MM.1S (cell line): ENCODE measurements at regions not wholly inside any gene's neighbourhood (a gene's known extent, or its start where the extent isn't known, plus 50 kb on each side); places are given as distances from the start of the nearest gene placed in this dataset.

ENCODE experiments used
- DNase-seq: peaks from one replicate; pipeline ENCODE4 v3.0.0-alpha.2; 2015
- H2AFZ ChIP-seq: fragments of 300-600 bp; sonication (generic); 2 replicates; pipeline ENCODE4 v1.6.0; 2016; ENCODE audit warnings: antibody characterized with exemption, low read length
- H3F3A ChIP-seq: fragments of 300-600 bp; sonication (generic); 2 replicates; pipeline ENCODE4 v1.6.1; 2016; ENCODE audit warnings: mild to moderate bottlenecking, antibody characterized with exemption, low read length, moderate library complexity, mixed read lengths; ENCODE audit not compliant: insufficient read depth
- H3K27ac ChIP-seq: fragments of 300-600 bp; sonication (generic); 2 replicates; pipeline ENCODE4 v1.5.1; 2016; ENCODE audit warnings: mild to moderate bottlenecking, low read length
- H3K27me3 ChIP-seq: fragments of 300-600 bp; sonication (generic); replicated peaks from 2 replicates; pipeline ENCODE4 v1.6.0; 2016; ENCODE audit warnings: low read length; ENCODE audit not compliant: insufficient read depth
- H3K36me3 ChIP-seq: fragments of 300-600 bp; sonication (generic); replicated peaks from 2 replicates; pipeline ENCODE4 v1.6.1; 2016; ENCODE audit warnings: mild to moderate bottlenecking, low read length, mixed read lengths; ENCODE audit not compliant: insufficient read depth
- H3K4me1 ChIP-seq: fragments of 300-600 bp; sonication (generic); 2 replicates; pipeline ENCODE4 v1.6.1; 2016; ENCODE audit warnings: low read length, mixed read lengths
- H3K4me2 ChIP-seq: fragments of 300-600 bp; sonication (generic); 2 replicates; pipeline ENCODE4 v1.6.0; 2016; ENCODE audit warnings: low read depth, low read length
- H3K4me3 ChIP-seq: fragments of 300-600 bp; sonication (generic); 2 replicates; pipeline ENCODE4 v1.5.1; 2016; ENCODE audit warnings: low read length, mixed read lengths
- H3K79me2 ChIP-seq: fragments of 300-600 bp; sonication (generic); 2 replicates; pipeline ENCODE4 v1.6.1; 2016; ENCODE audit warnings: mixed run types, low read length, mixed read lengths
- H3K9ac ChIP-seq: fragments of 300-600 bp; sonication (generic); 2 replicates; pipeline ENCODE4 v1.6.1; 2016; ENCODE audit warnings: low read length, mixed read lengths
- H3K9me2 ChIP-seq: fragments of 300-600 bp; sonication (generic); replicated peaks from 2 replicates; pipeline ENCODE4 v1.6.1; 2016; ENCODE audit warnings: mild to moderate bottlenecking, low read length, mixed read lengths; ENCODE audit not compliant: insufficient read depth
- H3K9me3 ChIP-seq: fragments of 300-600 bp; sonication (generic); replicated peaks from 2 replicates; pipeline ENCODE4 v1.6.1; 2016; ENCODE audit warnings: mild to moderate bottlenecking, low read length, mixed read lengths; ENCODE audit not compliant: insufficient read depth
- H4K20me1 ChIP-seq: fragments of 300-600 bp; sonication (generic); 2 replicates; pipeline ENCODE4 v1.6.1; 2016; ENCODE audit warnings: mild to moderate bottlenecking, low read length, moderate library complexity, mixed read lengths; ENCODE audit not compliant: insufficient read depth
- CTCF ChIP-seq: fragments of 300-600 bp; sonication (generic); IDR thresholded peaks from 2 replicates; pipeline ENCODE4 v1.5.1; 2016; ENCODE audit warnings: antibody characterized with exemption, low read length, mixed read lengths
- EZH2 ChIP-seq: fragments of 300-600 bp; sonication (generic); optimal IDR thresholded peaks from 2 replicates; pipeline ENCODE3; 2017; ENCODE audit warnings: low read depth, mild to moderate bottlenecking, antibody characterized with exemption, low read length, mixed read lengths
- EZH2phosphoT487 ChIP-seq: fragments of 300-600 bp; sonication (generic); IDR thresholded peaks from 2 replicates; pipeline ENCODE4 v1.6.1; 2018; ENCODE audit warnings: antibody characterized with exemption, low read length

DNA sequence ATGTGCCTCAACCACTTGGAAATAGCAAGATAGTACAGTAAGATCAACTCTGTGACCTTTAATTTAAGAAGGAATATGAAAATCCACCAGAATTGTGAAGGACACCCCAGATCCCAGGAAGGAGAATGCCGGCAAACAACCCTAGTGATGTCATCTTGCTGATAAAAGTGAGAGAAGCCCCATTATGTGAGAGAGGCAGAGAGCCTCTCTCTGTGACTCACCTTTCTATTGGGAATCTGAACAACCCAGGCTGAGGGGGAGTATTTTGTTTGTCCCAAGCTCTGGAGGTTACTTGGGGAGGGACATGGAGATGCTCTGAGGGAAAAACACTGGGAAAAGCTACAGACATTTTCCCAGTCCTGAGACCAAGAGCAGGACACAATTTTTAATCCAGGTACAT is 188.3 kb upstream of the FERMT1 start:
- Histone ChIP-seq H3K9me3 (no peaks in the 10 kb centered on the region), H3K27ac (no peak overlapping the region), H3K4me1 (no peaks in the 10 kb centered on the region), H4K20me1 (no peaks in the 10 kb centered on the region), H3K9ac (no peak overlapping the region), H3F3A (no peaks in the 10 kb centered on the region), H3K4me2 (no peak overlapping the region), H3K9me2 (no peaks in the 10 kb centered on the region), H3K4me3 (no peak overlapping the region), H3K79me2 (no peaks in the 10 kb centered on the region), H3K36me3 (no peaks in the 10 kb centered on the region), H3K27me3 (no peaks in the 10 kb centered on the region), H2AFZ (no peak overlapping the region)
- DNase-seq = no peak
- TF ChIP-seq CTCF = no peak
- TF ChIP-seq EZH2 = no peak
- no peak for TF ChIP-seq EZH2phosphoT487

DNA sequence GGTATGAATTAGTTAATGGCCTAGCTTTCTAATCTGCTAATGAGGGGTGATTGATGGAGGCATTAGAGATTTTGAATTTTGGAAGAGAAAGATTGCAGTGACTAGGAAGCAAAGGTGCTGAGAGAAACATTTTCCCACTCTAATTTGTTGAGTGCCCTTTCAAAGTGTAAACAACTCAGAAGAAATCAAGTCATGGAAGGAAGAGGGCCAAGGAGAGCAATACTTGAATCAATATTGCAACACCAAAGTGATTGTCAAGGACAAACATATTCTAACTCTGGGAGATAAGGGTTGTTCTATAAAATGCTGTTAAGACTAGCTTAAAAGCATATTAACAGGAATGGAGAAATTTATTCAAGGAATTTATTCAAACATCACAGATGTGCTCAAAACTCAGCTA is 182.7 kb upstream of the FERMT1 start:
- DNase-seq = no peak
- H3K36me3 ChIP-seq = no peaks in the 10 kb centered on the region
- TF ChIP-seq CTCF (no peak), EZH2phosphoT487 (no peak), EZH2 (no peak)
- no peaks in the 10 kb centered on the region for H3K9me3 ChIP-seq
- no peaks in the 10 kb centered on the region for H4K20me1 ChIP-seq
- no peaks in the 10 kb centered on the region for H3K9me2 ChIP-seq
- no peak overlapping the region for H3K4me3 ChIP-seq
- H3K79me2 ChIP-seq = no peaks in the 10 kb centered on the region
- no peak overlapping the region for H3K27ac ChIP-seq
- no peaks in the 10 kb centered on the region for H3K27me3 ChIP-seq
- H3F3A ChIP-seq = no peaks in the 10 kb centered on the region
- H2AFZ ChIP-seq = no peak overlapping the region
- no peaks in the 10 kb centered on the region for H3K4me1 ChIP-seq
- no peak overlapping the region for H3K4me2 ChIP-seq
- no peak overlapping the region for H3K9ac ChIP-seq

GRCh38 chr20:6302041-6302440 is 179.2 kb upstream of the FERMT1 start:
- no peak overlapping the region for H3K27ac ChIP-seq
- no peak overlapping the region for H2AFZ ChIP-seq
- H3K79me2 ChIP-seq = no peaks in the 10 kb centered on the region
- H3K36me3 ChIP-seq = no peaks in the 10 kb centered on the region
- no peaks in the 10 kb centered on the region for H3K9me3 ChIP-seq
- H3K9me2 ChIP-seq = no peaks in the 10 kb centered on the region
- H3K4me2 ChIP-seq = no peak overlapping the region
- H3K9ac ChIP-seq = no peak overlapping the region
- H3K4me1 ChIP-seq = no peaks in the 10 kb centered on the region
- DNase-seq = no peak
- H4K20me1 ChIP-seq = no peaks in the 10 kb centered on the region
- H3F3A ChIP-seq = no peaks in the 10 kb centered on the region
- no peaks in the 10 kb centered on the region for H3K27me3 ChIP-seq
- H3K4me3 ChIP-seq = no peak overlapping the region
- TF ChIP-seq CTCF (no peak), EZH2phosphoT487 (no peak), EZH2 (no peak)
